Liver (tissue), 3 donors: ENCODE measurements at regions not wholly inside any gene's neighbourhood (a gene's known extent, or its start where the extent isn't known, plus 50 kb on each side); places are given as distances from the start of the nearest gene placed in this dataset.

ENCODE experiments used
- CTCF ChIP-seq: fragments of 150-350 bp; IDR thresholded peaks from 2 replicates; pipeline ENCODE4 v1.5.1; 2017; ENCODE audit warnings: improper control_type of control experiment, low read depth, low read length; ENCODE audit not compliant: missing input control
- HNF4A ChIP-seq, 2 donors: conservative IDR thresholded peaks; 2 replicates each; pipeline ENCODE4 v1.6.1; 2016; ENCODE audit warnings: antibody characterized with exemption in 2 of 2, mild to moderate bottlenecking in 2 of 2
- SP1 ChIP-seq: IDR thresholded peaks from 2 replicates; pipeline ENCODE4 v1.6.1; 2018; ENCODE audit warnings: antibody characterized with exemption, mild to moderate bottlenecking
- TAF1 ChIP-seq: conservative IDR thresholded peaks from 2 replicates; pipeline ENCODE4 v1.6.1; 2016; ENCODE audit warnings: antibody characterized with exemption, mild to moderate bottlenecking
- donor health status: healthy.
- donor health status: healthy.

GRCh38 chr2:52956118-52956517, 811.5 kb upstream of the CHAC2 start:
- no peak for TF ChIP-seq TAF1
- no peak for TF ChIP-seq HNF4A (conservative IDR thresholded peaks at IDR 0.05)
- TF ChIP-seq SP1: no peak
- TF ChIP-seq CTCF: no peak
